ENCODE measurements at regions not wholly inside any gene's neighbourhood (a gene's known extent, or its start where the extent isn't known, plus 50 kb on each side); places are given as distances from the start of the nearest gene placed in this dataset.

- no peak overlapping the region for H3K4me3 ChIP-seq (replicated peaks; ENCODE audit: low read depth, low read length)
- DNase-seq (ENCODE audit: extremely low read depth, low read depth): no peak
- no peak for TF ChIP-seq CTCF (IDR thresholded peaks at IDR 0.05; ENCODE audit: low read depth, low read length, missing control alignments)
Observed at GRCh38 chr13:73693215-73693614, 441.0 kb downstream of the KLF12 start.

DNA sequence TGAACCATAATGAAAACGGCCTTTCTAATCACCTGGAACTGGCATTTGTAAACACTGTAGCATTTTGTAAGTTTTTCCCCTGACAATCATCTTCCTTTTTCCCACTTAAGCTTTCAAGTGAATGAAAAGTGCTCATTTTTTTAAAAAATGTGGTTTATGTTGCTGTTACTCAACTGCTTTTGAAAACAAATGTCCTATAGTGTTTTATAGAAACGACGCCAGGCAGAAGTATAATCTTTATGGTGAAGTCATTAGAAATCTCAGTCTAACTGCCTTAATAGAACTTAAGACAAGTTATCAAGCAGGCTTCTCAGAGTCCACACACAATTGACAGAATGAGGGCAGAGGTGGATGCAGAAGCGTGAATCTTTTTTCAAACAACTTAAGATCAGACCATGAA lies 442.3 kb downstream of the KLF12 start:
- no peak for DNase-seq (ENCODE audit: extremely low read depth, low read depth)
- H3K4me3 ChIP-seq (replicated peaks; ENCODE audit: low read depth, low read length): no peak overlapping the region
- no peak for TF ChIP-seq CTCF (IDR thresholded peaks at IDR 0.05; ENCODE audit: low read depth, low read length, missing control alignments)

- H3K4me3 ChIP-seq (replicated peaks; ENCODE audit: low read depth, low read length): no peak overlapping the region
- no peak for TF ChIP-seq CTCF (IDR thresholded peaks at IDR 0.05; ENCODE audit: low read depth, low read length, missing control alignments)
- no peak for DNase-seq (ENCODE audit: extremely low read depth, low read depth)
Observed at GRCh38 chr13:73687929-73688328, 446.3 kb downstream of the KLF12 start.

DNA sequence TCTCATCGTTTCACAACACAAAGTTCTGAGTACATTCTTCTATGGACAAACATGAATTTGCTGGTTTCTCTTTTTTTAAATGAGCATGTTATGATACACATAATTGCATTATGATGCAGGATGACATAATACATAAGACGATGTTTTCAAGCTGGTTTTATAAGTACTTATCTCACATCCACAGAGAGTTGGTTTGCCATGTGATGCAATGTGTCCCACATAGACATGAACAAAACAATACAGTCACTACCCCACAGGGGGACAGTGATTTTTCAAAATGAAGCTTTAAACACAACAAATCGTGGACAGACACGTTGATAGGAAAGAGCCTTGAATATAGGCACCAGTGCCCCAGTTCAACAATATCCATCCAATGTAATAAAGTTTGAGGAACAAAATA lies 447.1 kb downstream of the KLF12 start:
- DNase-seq (ENCODE audit: extremely low read depth, low read depth): no peak
- TF ChIP-seq CTCF (IDR thresholded peaks at IDR 0.05; ENCODE audit: low read depth, low read length, missing control alignments): no peak
- no peak overlapping the region for H3K4me3 ChIP-seq (replicated peaks; ENCODE audit: low read depth, low read length)

- no peak for TF ChIP-seq CTCF (IDR thresholded peaks at IDR 0.05; ENCODE audit: low read depth, low read length, missing control alignments)
Observed at GRCh38 chr13:73684750-73685149, 449.5 kb downstream of the KLF12 start.

DNA sequence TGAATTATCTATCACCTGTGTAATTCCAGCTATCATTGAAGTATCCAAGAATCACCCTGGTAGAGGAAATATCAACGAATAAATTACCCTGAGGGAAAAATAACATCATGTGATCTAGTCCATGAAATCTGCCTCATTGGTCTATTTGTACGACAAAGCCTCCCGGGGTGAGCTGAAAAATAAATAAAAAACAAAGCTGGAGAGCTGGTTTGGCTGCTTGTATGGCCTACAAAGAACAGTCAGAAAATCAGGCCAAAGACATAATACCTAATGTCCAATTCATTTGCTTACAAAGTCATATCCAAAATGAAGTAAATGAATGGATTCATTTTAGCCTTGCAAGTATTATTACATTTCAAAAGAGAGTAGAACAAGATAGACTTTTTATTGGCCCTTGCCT lies 449.9 kb downstream of the KLF12 start:
- H3K4me3 ChIP-seq (replicated peaks; ENCODE audit: low read depth, low read length): no peak overlapping the region
- DNase-seq (ENCODE audit: extremely low read depth, low read depth): no peak
- TF ChIP-seq CTCF (IDR thresholded peaks at IDR 0.05; ENCODE audit: low read depth, low read length, missing control alignments): no peak

More at GRCh38 chr13:73684750-73685149, 449.5 kb downstream of the KLF12 start:
- no peak overlapping the region for H3K4me3 ChIP-seq (replicated peaks; ENCODE audit: low read depth, low read length)
- no peak for DNase-seq (ENCODE audit: extremely low read depth, low read depth)

- no peak for TF ChIP-seq CTCF (IDR thresholded peaks at IDR 0.05; ENCODE audit: low read depth, low read length, missing control alignments)
- DNase-seq (ENCODE audit: extremely low read depth, low read depth): no peak
- H3K4me3 ChIP-seq (replicated peaks; ENCODE audit: low read depth, low read length): no peak overlapping the region
Observed at GRCh38 chr13:73683746-73684145, 450.5 kb downstream of the KLF12 start.

Data from HFF-Myc (cell line).